Spleen (tissue), 11 donors: ENCODE measurements at regions not wholly inside any gene's neighbourhood (a gene's known extent, or its start where the extent isn't known, plus 50 kb on each side); places are given as distances from the start of the nearest gene placed in this dataset.

Source experiments
- DNase-seq: peaks from one replicate; pipeline ENCODE4 v3.0.0-alpha.2; 2020
- H3K27ac ChIP-seq, 8 donors: fragments of 200-600 bp; sonication (generic) in 7 of 8; 1 replicate in 4 of 8; 2 replicates in 4 of 8; pipeline versions ENCODE4 v1.5.0 to v1.8.0; 2016 to 2021; ENCODE audit warnings: inconsistent platforms in 4 of 8, mild to moderate bottlenecking in 4 of 8, moderate library complexity in 1 of 8
- H3K27me3 ChIP-seq, 7 donors: fragments of 200-600 bp; sonication (generic) in 6 of 7; replicated peaks in 1 of 7; 1 replicate in 4 of 7; 2 replicates in 3 of 7; pipeline versions ENCODE4 v1.5.0 to v1.8.0; 2016 to 2021; ENCODE audit warnings: inconsistent platforms in 3 of 7, mild to moderate bottlenecking in 1 of 7
- H3K36me3 ChIP-seq, 6 donors: fragments of 200-600 bp; sonication (generic) in 5 of 6; 1 replicate in 4 of 6; 2 replicates in 2 of 6; pipeline versions ENCODE4 v1.5.0 to v1.8.0; 2016 to 2021; ENCODE audit warnings: inconsistent platforms in 2 of 6
- H3K4me1 ChIP-seq, 6 donors: fragments of 200-600 bp; sonication (generic) in 5 of 6; 1 replicate in 3 of 6; 2 replicates in 3 of 6; pipeline versions ENCODE4 v1.5.0 to v1.8.0; 2016 to 2021; ENCODE audit warnings: inconsistent platforms in 3 of 6
- H3K4me3 ChIP-seq, 8 donors: fragments of 200-600 bp; sonication (generic) in 7 of 8; 1 replicate in 4 of 8; 2 replicates in 4 of 8; pipeline versions ENCODE4 v1.5.0 to v1.8.0; 2016 to 2021; ENCODE audit warnings: inconsistent platforms in 4 of 8, mild to moderate bottlenecking in 4 of 8, moderate library complexity in 2 of 8
- H3K9me3 ChIP-seq, 8 donors: fragments of 200-600 bp; sonication (generic) in 7 of 8; 1 replicate in 4 of 8; 2 replicates in 4 of 8; pipeline versions ENCODE4 v1.5.0 to v1.8.0; 2016 to 2021; ENCODE audit warnings: inconsistent platforms in 4 of 8
- POLR2A ChIP-seq, 3 donors: fragments of 450-650 bp; IDR thresholded peaks; one replicate each; pipeline ENCODE4 v1.5.1; 2017; ENCODE audit warnings: antibody characterized with exemption in 3 of 3, mild to moderate bottlenecking in 1 of 3
- POLR2AphosphoS5 ChIP-seq, 3 donors: sonication (generic); formaldehyde crosslinking; IDR thresholded peaks; one replicate each; pipeline ENCODE4 v1.5.1; 2017; ENCODE audit warnings: antibody characterized with exemption in 3 of 3
- WGBS, 5 donors: extraction: QIAGEN DNeasy Blood & Tissue Kit in 3 of 5; methylation state at CpG; one replicate each; pipeline versions ENCODE4 v1.1.5 to v1.1.7; 2013 to 2018; 5-methylcytosine and 5-hydroxymethylcytosine counted together
- intact Hi-C: fragments of 100-400 bp; cut with DNase I; formaldehyde crosslinking; loops from one replicate; pipeline ENCODE4 v1.15.0; 2023; ENCODE audit warnings: low total_unique reads
- TF ChIP-seq, protein P1 (sequence below), 11 experiments: fragments of 200-600 bp in 7 of 11; fragments of 450-650 bp in 4 of 11; sonication (generic) in 4 of 11; IDR thresholded peaks in 8 of 11; conservative IDR thresholded peaks in 3 of 11; 1 replicate in 7 of 11; 2 replicates in 4 of 11; pipeline versions ENCODE4 v1.4.0 to v1.8.0; 2016 to 2021; ENCODE audit warnings: antibody characterized with exemption in 11 of 11, inconsistent platforms in 4 of 11, mild to moderate bottlenecking in 1 of 11
- donor health status: healthy with polysubstance abuse.
- donor health status: DM: no; HTN: no; CAD: no; lungs with moderate emphysema.
- donor health status: DM: no; HTN: no; CAD: no.
- donor health status: Bipolar disorder and iron deficiency.
- donor health status: healthy.
- donor health status: DM: no; HTN: no; CAD: no.
- donor health status: DM: yes; HTN: yes; CAD: no.

DNA sequence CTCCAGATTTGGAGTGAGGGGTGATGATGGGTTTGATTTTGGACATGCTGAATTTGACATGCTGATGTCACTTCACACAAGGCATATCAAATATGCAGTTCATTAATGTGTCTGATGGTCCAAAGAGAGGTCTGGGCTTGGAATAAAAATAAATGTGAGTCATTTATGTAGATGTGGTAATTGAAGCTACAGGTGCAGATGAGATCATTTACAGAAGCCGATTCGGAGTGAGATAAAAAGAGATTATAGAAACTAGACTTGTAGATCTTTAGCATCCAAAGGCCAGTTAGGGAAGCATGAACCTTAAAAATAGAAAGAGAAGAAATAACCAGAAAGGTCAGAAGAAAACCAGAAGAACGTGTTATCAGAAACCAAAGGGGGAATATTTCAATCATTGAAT lies 350.9 kb upstream of the ZP4 start:
- TF ChIP-seq POLR2AphosphoS5 (IDR thresholded peaks at IDR 0.05): no peak
- no peak for TF ChIP-seq POLR2A (IDR thresholded peaks at IDR 0.05)
- TF ChIP-seq, protein P1, sequence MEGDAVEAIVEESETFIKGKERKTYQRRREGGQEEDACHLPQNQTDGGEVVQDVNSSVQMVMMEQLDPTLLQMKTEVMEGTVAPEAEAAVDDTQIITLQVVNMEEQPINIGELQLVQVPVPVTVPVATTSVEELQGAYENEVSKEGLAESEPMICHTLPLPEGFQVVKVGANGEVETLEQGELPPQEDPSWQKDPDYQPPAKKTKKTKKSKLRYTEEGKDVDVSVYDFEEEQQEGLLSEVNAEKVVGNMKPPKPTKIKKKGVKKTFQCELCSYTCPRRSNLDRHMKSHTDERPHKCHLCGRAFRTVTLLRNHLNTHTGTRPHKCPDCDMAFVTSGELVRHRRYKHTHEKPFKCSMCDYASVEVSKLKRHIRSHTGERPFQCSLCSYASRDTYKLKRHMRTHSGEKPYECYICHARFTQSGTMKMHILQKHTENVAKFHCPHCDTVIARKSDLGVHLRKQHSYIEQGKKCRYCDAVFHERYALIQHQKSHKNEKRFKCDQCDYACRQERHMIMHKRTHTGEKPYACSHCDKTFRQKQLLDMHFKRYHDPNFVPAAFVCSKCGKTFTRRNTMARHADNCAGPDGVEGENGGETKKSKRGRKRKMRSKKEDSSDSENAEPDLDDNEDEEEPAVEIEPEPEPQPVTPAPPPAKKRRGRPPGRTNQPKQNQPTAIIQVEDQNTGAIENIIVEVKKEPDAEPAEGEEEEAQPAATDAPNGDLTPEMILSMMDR (IDR thresholded peaks at IDR 0.05 in 8 of 11, conservative IDR thresholded peaks at IDR 0.05 in 3 of 11): no peak
- Histone ChIP-seq H3K36me3 (no peaks in the 10 kb centered on the region), H3K4me3 (no peak overlapping the region), H3K4me1 (no peaks in the 10 kb centered on the region), H3K9me3 (peaks cover 0 to 5% (median 0%) of the 10 kb centered on the region in 8 donors), H3K27me3 (no peaks in the 10 kb centered on the region), H3K27ac (no peak overlapping the region)
- 79 to 90% (median 88%) methylated on average over 3 of the region's 3 CpGs for WGBS, 5 donors
- intact Hi-C loops: no loop called here
- DNase-seq: no peak

DNA sequence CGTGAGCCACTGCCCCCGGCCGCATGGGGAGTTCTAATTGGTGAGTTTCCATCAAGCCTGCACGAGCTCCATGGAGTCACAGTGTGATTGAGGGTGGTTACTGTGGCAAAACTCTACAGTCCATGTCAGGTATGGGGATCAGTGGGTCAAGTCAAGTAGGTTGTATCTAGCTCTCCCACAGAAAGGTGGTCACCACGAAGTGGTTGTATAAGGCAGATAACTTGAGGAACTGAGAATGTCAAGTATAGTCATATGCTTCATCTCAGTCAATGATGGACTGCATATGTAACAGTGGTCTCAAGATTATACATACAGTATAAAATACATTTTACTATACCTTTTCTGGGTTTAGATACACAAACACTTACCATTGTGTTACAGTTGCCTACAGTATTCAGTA lies 348.6 kb upstream of the ZP4 start:
- no peaks in the 10 kb centered on the region for H3K4me1 ChIP-seq
- peaks cover 0 to 13% (median 0%) of the 10 kb centered on the region in 8 donors for H3K9me3 ChIP-seq
- H3K36me3 ChIP-seq: no peaks in the 10 kb centered on the region
- H3K27ac ChIP-seq: no peak overlapping the region
- no peak overlapping the region for H3K4me3 ChIP-seq
- TF ChIP-seq, protein P1 (IDR thresholded peaks at IDR 0.05 in 8 of 11, conservative IDR thresholded peaks at IDR 0.05 in 3 of 11): no peak
- TF ChIP-seq POLR2A (IDR thresholded peaks at IDR 0.05) (no peak), POLR2AphosphoS5 (IDR thresholded peaks at IDR 0.05) (no peak)
- 80 to 91% (median 84%) methylated on average over 5 of the region's 5 CpGs for WGBS, 5 donors
- intact Hi-C loops: no loop called here
- H3K27me3 ChIP-seq: no peaks in the 10 kb centered on the region
- DNase-seq: no peak

DNA sequence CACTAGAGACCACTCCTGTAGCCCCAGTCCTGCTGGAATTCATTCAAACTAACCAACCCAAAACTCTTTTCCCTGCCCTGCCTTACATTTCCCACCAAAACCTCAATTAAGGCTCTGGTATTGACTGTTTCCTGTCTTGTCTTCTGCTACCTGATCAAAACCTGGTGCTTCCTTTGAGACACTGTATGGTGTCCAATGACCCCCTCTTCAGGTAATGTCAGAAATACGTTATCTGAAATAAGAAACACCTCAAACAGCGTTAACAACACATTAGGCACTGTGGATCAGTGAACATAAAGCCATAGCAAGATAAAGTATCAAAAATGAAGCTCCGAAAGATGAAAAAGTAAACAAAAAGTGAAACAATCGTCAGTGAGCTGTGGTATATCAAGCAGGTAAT lies 343.2 kb upstream of the ZP4 start:
- no peak for DNase-seq
- Histone ChIP-seq H3K27ac (no peak overlapping the region), H3K4me3 (no peak overlapping the region), H3K36me3 (no peaks in the 10 kb centered on the region), H3K9me3 (peaks cover 0 to 13% (median 0%) of the 10 kb centered on the region in 8 donors), H3K27me3 (no peaks in the 10 kb centered on the region), H3K4me1 (no peaks in the 10 kb centered on the region)
- intact Hi-C loops: no loop called here
- TF ChIP-seq POLR2AphosphoS5 (IDR thresholded peaks at IDR 0.05): no peak
- no peak for TF ChIP-seq POLR2A (IDR thresholded peaks at IDR 0.05)
- TF ChIP-seq, protein P1 (IDR thresholded peaks at IDR 0.05 in 8 of 11, conservative IDR thresholded peaks at IDR 0.05 in 3 of 11): no peak
- WGBS, 5 donors: 32 to 74% (median 48%) methylated on average over 4 of the region's 4 CpGs

DNA sequence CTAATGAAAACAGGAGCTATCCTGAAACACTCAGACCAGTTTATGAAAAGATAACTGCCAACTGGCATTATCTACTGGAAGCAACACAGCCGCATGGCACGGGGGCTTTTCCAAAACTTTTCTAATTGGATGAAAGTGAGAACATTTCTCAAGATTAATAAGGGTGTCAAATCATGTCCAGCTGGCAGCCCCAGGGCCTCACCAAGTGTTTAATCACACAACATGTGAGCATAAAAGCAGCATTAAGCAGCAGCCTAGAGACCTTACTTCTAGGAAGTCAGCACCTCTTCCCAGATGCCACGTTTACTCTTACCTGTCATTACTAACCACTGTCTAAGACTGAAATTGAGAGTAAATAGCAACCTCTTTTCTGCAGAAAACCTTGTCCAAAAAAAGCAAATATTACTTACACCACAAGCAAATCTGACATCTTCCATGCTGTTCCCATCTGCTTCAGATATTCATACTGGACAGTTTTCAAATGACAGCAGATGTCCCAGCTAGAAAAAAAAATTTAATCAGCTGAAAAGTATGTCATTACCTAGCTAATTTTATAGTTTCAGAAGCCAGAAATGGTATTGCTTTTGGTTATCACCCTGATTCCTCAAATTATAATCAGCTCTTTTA lies 341.5 kb upstream of the ZP4 start:
- Histone ChIP-seq H3K27me3 (no peaks in the 10 kb centered on the region), H3K36me3 (no peaks in the 10 kb centered on the region), H3K4me3 (no peak overlapping the region), H3K4me1 (no peaks in the 10 kb centered on the region), H3K27ac (no peak overlapping the region), H3K9me3 (peaks cover 0 to 8% (median 0%) of the 10 kb centered on the region in 8 donors)
- intact Hi-C loops: no loop called here
- 70 to 84% (median 82%) methylated on average over 3 of the region's 3 CpGs for WGBS, 5 donors
- no peak for DNase-seq
- TF ChIP-seq POLR2AphosphoS5 (IDR thresholded peaks at IDR 0.05): no peak
- no peak for TF ChIP-seq POLR2A (IDR thresholded peaks at IDR 0.05)
- TF ChIP-seq, protein P1 (IDR thresholded peaks at IDR 0.05 in 8 of 11, conservative IDR thresholded peaks at IDR 0.05 in 3 of 11): no peak
